Tibial nerve (tissue), 4 donors: ENCODE measurements at regions not wholly inside any gene's neighbourhood (a gene's known extent, or its start where the extent isn't known, plus 50 kb on each side); places are given as distances from the start of the nearest gene placed in this dataset.

ENCODE experiments used
- EP300 ChIP-seq, 2 donors: sonication (generic); formaldehyde crosslinking; IDR thresholded peaks; one replicate each; pipeline ENCODE4 v1.6.1; 2017; ENCODE audit warnings: antibody characterized with exemption in 2 of 2, mild to moderate bottlenecking in 1 of 2
- POLR2A ChIP-seq, 2 donors: fragments of 450-650 bp; IDR thresholded peaks; one replicate each; pipeline ENCODE4 v1.6.1; 2017; ENCODE audit warnings: antibody characterized with exemption in 2 of 2, mild to moderate bottlenecking in 2 of 2, moderate library complexity in 2 of 2
- TF ChIP-seq, protein P1 (sequence below), 5 experiments: fragments of 200-600 bp in 3 of 5; fragments of 450-650 bp in 2 of 5; sonication (generic) in 3 of 5; IDR thresholded peaks; one replicate each; pipeline ENCODE4 v1.5.1; 2016 to 2019; ENCODE audit warnings: antibody characterized with exemption in 5 of 5, mild to moderate bottlenecking in 3 of 5, moderate library complexity in 2 of 5

DNA sequence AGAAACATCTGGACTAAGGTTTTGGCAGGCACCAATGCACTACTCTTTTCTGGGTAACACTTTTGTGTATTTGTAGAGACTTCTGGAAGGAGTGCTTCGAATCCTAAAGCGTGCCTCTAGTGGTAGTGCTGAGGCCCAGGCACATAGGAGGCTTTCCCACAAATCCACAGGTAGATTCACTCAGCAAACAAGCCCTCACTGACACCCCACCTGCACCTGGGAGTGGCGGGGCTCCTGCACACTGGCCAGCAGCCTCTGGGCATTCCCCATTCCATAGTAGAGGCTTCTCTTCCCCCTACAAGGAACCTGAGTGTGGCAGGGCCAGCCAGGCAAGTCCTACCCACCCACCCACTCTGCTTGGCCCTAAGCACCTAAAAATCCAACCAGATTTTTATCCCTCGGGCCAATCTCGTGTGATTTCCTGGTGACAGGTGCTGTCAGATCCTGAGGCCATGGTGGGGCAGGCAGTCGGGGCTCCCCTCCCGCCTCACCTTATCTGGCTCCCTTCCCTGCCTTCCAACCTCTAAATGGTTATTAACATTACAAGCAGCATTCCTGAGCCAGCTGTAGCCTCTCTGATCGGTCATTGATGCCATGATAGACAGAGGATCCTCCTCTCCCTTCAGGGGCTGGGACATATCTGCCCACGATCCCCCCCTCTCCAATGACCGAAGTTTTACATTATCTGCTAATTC is 82.4 kb downstream of the SLC2A10 start:
- TF ChIP-seq, protein P1, sequence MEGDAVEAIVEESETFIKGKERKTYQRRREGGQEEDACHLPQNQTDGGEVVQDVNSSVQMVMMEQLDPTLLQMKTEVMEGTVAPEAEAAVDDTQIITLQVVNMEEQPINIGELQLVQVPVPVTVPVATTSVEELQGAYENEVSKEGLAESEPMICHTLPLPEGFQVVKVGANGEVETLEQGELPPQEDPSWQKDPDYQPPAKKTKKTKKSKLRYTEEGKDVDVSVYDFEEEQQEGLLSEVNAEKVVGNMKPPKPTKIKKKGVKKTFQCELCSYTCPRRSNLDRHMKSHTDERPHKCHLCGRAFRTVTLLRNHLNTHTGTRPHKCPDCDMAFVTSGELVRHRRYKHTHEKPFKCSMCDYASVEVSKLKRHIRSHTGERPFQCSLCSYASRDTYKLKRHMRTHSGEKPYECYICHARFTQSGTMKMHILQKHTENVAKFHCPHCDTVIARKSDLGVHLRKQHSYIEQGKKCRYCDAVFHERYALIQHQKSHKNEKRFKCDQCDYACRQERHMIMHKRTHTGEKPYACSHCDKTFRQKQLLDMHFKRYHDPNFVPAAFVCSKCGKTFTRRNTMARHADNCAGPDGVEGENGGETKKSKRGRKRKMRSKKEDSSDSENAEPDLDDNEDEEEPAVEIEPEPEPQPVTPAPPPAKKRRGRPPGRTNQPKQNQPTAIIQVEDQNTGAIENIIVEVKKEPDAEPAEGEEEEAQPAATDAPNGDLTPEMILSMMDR (IDR thresholded peaks at IDR 0.05) = no peak
- no peak for TF ChIP-seq POLR2A (IDR thresholded peaks at IDR 0.05)
- TF ChIP-seq EP300 (IDR thresholded peaks at IDR 0.05) = no peak
